Astrocyte (in vitro differentiated cells and primary cell): ENCODE measurements at regions not wholly inside any gene's neighbourhood (a gene's known extent, or its start where the extent isn't known, plus 50 kb on each side); places are given as distances from the start of the nearest gene placed in this dataset.

Source experiments
- CTCF ChIP-seq: IDR thresholded peaks from 2 replicates; pipeline ENCODE4 v1.5.1; 2011; ENCODE audit warnings: low read depth, mild to moderate bottlenecking, inconsistent platforms, low read length, moderate library complexity; ENCODE audit not compliant: insufficient read depth
- EZH2 ChIP-seq: IDR thresholded peaks from 2 replicates; pipeline ENCODE4 v1.6.1; 2012; ENCODE audit warnings: mild to moderate bottlenecking, low read length, inconsistent platforms; ENCODE audit not compliant: insufficient read depth

- TF ChIP-seq CTCF (no peak), EZH2 (no peak)
Measured at GRCh38 chr11:92753161-92753560, 216.3 kb upstream of the MTNR1B start.
